ENCODE measurements at regions not wholly inside any gene's neighbourhood (a gene's known extent, or its start where the extent isn't known, plus 50 kb on each side); places are given as distances from the start of the nearest gene placed in this dataset.
A peak's percentile ranks its signal among the peaks of the same experiment; 100 is the strongest.

DNA sequence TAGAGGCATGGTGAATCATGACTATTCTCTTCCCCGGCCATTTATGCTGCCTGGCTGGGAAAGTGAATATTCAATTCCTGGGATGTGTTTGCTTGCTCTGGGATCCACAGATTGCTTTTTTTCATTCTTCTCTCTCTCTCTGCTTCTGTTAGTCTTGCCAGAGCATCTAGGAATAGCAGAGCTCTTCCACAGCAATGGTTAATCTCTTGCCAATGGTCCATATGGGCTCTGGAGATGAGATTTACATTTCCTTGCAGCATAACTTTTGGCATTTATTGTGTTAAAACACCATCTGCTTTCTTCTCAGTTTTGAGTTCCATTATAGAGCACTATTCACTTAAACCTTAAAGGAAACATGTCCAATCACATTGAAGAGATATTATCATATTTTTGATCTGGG, 59.2 kb upstream of the GUCY1A1 start:
- no peaks in the 10 kb centered on the region for H3K27me3 ChIP-seq (replicated peaks in 1 of 7)
- H3K9me3 ChIP-seq: no peaks in the 10 kb centered on the region
- intact Hi-C loops (cut with DNase I; ENCODE audit: low total_unique reads): no loop called here
- WGBS, 5 donors: 85 to 100% (median 97%) methylated on average over 1 of the region's 1 CpG
- no peaks in the 10 kb centered on the region for H3K4me1 ChIP-seq
- no peak overlapping the region for H3K4me3 ChIP-seq
- no peaks in the 10 kb centered on the region for H3K36me3 ChIP-seq
- TF ChIP-seq POLR2A (IDR thresholded peaks at IDR 0.05): no peak
- no peak for TF ChIP-seq POLR2AphosphoS5 (IDR thresholded peaks at IDR 0.05)
- TF ChIP-seq, protein P1, sequence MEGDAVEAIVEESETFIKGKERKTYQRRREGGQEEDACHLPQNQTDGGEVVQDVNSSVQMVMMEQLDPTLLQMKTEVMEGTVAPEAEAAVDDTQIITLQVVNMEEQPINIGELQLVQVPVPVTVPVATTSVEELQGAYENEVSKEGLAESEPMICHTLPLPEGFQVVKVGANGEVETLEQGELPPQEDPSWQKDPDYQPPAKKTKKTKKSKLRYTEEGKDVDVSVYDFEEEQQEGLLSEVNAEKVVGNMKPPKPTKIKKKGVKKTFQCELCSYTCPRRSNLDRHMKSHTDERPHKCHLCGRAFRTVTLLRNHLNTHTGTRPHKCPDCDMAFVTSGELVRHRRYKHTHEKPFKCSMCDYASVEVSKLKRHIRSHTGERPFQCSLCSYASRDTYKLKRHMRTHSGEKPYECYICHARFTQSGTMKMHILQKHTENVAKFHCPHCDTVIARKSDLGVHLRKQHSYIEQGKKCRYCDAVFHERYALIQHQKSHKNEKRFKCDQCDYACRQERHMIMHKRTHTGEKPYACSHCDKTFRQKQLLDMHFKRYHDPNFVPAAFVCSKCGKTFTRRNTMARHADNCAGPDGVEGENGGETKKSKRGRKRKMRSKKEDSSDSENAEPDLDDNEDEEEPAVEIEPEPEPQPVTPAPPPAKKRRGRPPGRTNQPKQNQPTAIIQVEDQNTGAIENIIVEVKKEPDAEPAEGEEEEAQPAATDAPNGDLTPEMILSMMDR (IDR thresholded peaks at IDR 0.05 in 8 of 11, conservative IDR thresholded peaks at IDR 0.05 in 3 of 11): no peak
- no peak for DNase-seq
- H3K27ac ChIP-seq: no peak overlapping the region

DNA sequence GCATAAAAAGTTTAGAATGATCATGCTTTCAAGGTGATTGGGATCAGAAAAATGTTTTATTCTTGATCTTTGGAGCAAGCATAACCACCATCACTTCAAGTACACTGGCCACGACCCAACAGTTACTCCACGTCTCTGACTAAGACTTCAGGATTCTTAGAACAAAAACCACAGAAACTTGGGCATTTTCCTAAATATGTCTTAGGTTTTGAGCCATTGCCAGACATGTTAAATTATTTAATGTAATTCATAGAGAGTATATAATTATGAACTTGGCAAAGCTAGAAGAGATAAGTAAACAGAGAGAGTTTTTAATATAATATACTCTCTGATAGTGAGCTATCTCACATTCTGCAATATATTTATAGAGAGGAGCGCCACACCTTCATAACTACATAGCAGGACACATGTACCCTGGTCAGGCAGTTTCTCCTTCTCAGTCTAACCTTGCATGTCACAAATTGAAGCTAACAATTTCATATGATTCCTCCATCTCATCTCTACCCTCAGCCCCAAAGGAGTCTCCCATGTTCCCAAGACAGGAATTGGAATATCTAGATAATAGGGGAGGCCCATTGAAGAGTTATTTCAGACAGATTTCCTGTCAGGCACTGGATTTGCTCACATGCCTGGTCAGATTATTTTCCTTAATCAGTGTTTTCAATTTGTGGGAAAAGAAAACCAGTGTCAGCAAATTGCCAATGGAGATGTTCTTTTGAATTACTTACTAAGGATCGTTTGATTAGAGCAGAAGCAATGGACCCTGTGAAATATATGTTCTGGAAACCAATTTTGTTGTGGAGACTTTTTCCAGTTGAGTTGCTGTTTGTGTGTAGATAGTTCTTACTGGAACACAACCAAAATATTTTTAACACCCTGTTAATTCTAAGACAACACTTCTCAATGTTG, 61.7 kb upstream of the GUCY1A1 start:
- Histone ChIP-seq H3K36me3 (no peaks in the 10 kb centered on the region), H3K27me3 (replicated peaks in 1 of 7) (no peaks in the 10 kb centered on the region), H3K4me1 (no peaks in the 10 kb centered on the region), H3K27ac (no peak overlapping the region), H3K4me3 (no peak overlapping the region), H3K9me3 (no peaks in the 10 kb centered on the region)
- TF ChIP-seq, protein P1 (IDR thresholded peaks at IDR 0.05 in 8 of 11, conservative IDR thresholded peaks at IDR 0.05 in 3 of 11): no peak
- TF ChIP-seq POLR2A (IDR thresholded peaks at IDR 0.05) (no peak), POLR2AphosphoS5 (IDR thresholded peaks at IDR 0.05) (no peak)
- DNase-seq: no peak
- intact Hi-C loops (cut with DNase I; ENCODE audit: low total_unique reads): no loop called here
- WGBS, 5 donors: 35 to 58% (median 54%) methylated on average over 4 of the region's 4 CpGs

DNA sequence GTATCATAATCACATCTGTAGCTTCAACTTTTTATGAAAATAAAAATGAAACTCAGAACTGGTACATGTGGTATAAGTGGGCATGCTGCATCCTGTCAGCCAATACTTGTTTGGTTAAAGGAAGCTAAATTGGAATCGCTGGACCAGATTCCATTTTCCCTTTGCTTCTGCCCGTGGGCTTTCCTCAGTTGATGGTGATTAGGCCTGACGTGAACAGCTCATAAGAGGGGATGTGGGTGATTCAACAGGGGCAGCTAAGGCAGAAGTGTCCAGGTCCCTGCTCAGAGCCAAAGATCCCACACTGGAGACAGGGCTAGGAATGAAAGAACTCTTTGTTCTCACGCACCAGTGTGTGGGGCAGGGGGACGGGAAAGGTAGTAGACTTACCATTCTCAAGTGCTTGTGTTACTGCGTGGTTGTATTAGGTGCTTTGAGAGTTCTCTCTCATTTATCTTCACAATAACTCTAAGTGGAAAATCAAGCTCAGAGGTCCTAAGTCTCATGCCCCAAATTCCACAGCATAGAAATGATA, 63.2 kb upstream of the GUCY1A1 start:
- H3K27ac ChIP-seq: peak overlapping the region in 1 of 8 donors; percentile 8
- H3K36me3 ChIP-seq: no peaks in the 10 kb centered on the region
- intact Hi-C loops (cut with DNase I; ENCODE audit: low total_unique reads): no loop called here
- no peak for TF ChIP-seq POLR2A (IDR thresholded peaks at IDR 0.05)
- TF ChIP-seq, protein P1 (IDR thresholded peaks at IDR 0.05 in 8 of 11, conservative IDR thresholded peaks at IDR 0.05 in 3 of 11): no peak
- H3K4me1 ChIP-seq: no peaks in the 10 kb centered on the region
- no peaks in the 10 kb centered on the region for H3K9me3 ChIP-seq
- 70 to 75% (median 71%) methylated on average over 6 of the region's 6 CpGs for WGBS, 5 donors
- H3K27me3 ChIP-seq (replicated peaks in 1 of 7): no peaks in the 10 kb centered on the region
- no peak overlapping the region for H3K4me3 ChIP-seq
- no peak for DNase-seq

GRCh38 chr4:155602351-155603140, 64.1 kb upstream of the GUCY1A1 start:
- DNase-seq: no peak
- Histone ChIP-seq H3K9me3 (no peaks in the 10 kb centered on the region), H3K36me3 (no peaks in the 10 kb centered on the region), H3K4me3 (no peak overlapping the region), H3K27me3 (replicated peaks in 1 of 7) (no peaks in the 10 kb centered on the region), H3K4me1 (no peaks in the 10 kb centered on the region), H3K27ac (peak overlapping the region in 1 of 8 donors; percentile 8)
- TF ChIP-seq, protein P1 (IDR thresholded peaks at IDR 0.05 in 8 of 11, conservative IDR thresholded peaks at IDR 0.05 in 3 of 11): no peak
- TF ChIP-seq POLR2A (IDR thresholded peaks at IDR 0.05): no peak
- no peak for TF ChIP-seq POLR2AphosphoS5 (IDR thresholded peaks at IDR 0.05)
- intact Hi-C loops (cut with DNase I; ENCODE audit: low total_unique reads): no loop called here
- 70 to 87% (median 77%) methylated on average over 3 of the region's 3 CpGs for WGBS, 5 donors

Measured in spleen (tissue), 11 donors.